IMR-90 (cell line): ENCODE measurements at regions not wholly inside any gene's neighbourhood (a gene's known extent, or its start where the extent isn't known, plus 50 kb on each side); places are given as distances from the start of the nearest gene placed in this dataset.

Experiments used
- BHLHE40 ChIP-seq: fragments of 150-350 bp; IDR thresholded peaks from 2 replicates; pipeline ENCODE4 v1.6.1; 2016; ENCODE audit warnings: mild to moderate bottlenecking, low read depth, low read length
- CEBPB ChIP-seq: IDR thresholded peaks from 2 replicates; pipeline ENCODE4 v1.6.1; 2012; ENCODE audit warnings: low read depth, low read length, improper control_type of control experiment
- CHD1 ChIP-seq: IDR thresholded peaks from 2 replicates; pipeline ENCODE4 v1.6.1; 2012; ENCODE audit warnings: low read depth, low read length, improper control_type of control experiment
- CTCF ChIP-seq: conservative IDR thresholded peaks from 2 replicates; pipeline ENCODE4 v1.5.1; 2012; ENCODE audit warnings: mild to moderate bottlenecking, low read depth, low read length, improper control_type of control experiment
- ELK1 ChIP-seq: fragments of 150-350 bp; IDR thresholded peaks from 2 replicates; pipeline ENCODE4 v1.6.1; 2016; ENCODE audit warnings: low read depth, mild to moderate bottlenecking, low read length, moderate library complexity, borderline replicate concordance
- FOS ChIP-seq: fragments of 150-350 bp; IDR thresholded peaks from 2 replicates; pipeline ENCODE4 v1.6.1; 2016; ENCODE audit warnings: low read depth, low read length
- MAZ ChIP-seq: IDR thresholded peaks from 2 replicates; pipeline ENCODE4 v1.6.1; 2012; ENCODE audit warnings: low read depth, mild to moderate bottlenecking, low read length, improper control_type of control experiment, moderate library complexity, borderline replicate concordance
- MXI1 ChIP-seq: IDR thresholded peaks from 2 replicates; pipeline ENCODE4 v1.6.1; 2012; ENCODE audit warnings: low read depth, mild to moderate bottlenecking, low read length, moderate library complexity, borderline replicate concordance
- NFE2L2 ChIP-seq: fragments of 150-350 bp; IDR thresholded peaks from 2 replicates; pipeline ENCODE4 v1.6.1; 2016; ENCODE audit warnings: low read depth, mild to moderate bottlenecking, low read length
- POLR2A ChIP-seq: IDR thresholded peaks from 2 replicates; pipeline ENCODE4 v1.6.1; 2012; ENCODE audit warnings: mild to moderate bottlenecking, low read depth, low read length
- RAD21 ChIP-seq: IDR thresholded peaks from 2 replicates; pipeline ENCODE4 v1.6.1; 2012; ENCODE audit warnings: low read length, improper control_type of control experiment
- USF2 ChIP-seq: fragments of 150-350 bp; IDR thresholded peaks from 2 replicates; pipeline ENCODE4 v1.6.1; 2017; ENCODE audit warnings: mild to moderate bottlenecking, antibody characterized with exemption, low read length, low read depth

- TF ChIP-seq CEBPB = no peak
- no peak for TF ChIP-seq CTCF
- TF ChIP-seq NFE2L2 = no peak
- TF ChIP-seq POLR2A = no peak
- no peak for TF ChIP-seq FOS
- TF ChIP-seq USF2 = no peak
- TF ChIP-seq MXI1 = no peak
- no peak for TF ChIP-seq CHD1
- TF ChIP-seq BHLHE40 = no peak
- no peak for TF ChIP-seq RAD21
- no peak for TF ChIP-seq ELK1
- TF ChIP-seq MAZ = no peak
Observed at GRCh38 chr5:96151891-96152290, 190.2 kb upstream of the ELL2 start.
